ENCODE measurements at regions not wholly inside any gene's neighbourhood (a gene's known extent, or its start where the extent isn't known, plus 50 kb on each side); places are given as distances from the start of the nearest gene placed in this dataset.

DNA sequence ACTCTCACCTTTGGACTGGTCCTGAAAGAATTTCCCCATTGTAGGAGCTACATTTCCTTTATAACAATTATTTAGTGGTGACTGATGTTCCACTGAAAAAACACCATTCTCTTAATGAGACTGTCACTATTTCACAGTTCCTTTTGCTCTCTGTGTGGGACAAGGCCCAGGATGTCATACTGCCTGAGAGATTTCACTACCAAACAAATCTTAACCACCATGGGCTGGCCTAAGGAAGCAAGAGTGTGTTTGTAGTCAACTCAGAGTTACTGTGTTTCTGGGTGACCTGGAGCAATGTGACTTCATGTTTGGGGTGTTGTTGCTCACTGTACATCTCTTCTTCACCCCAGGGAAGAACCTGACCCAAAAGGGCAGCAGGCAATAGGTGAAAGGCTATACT lies 50.1 kb upstream of the ZNF608 start:
- no peaks in the 10 kb centered on the region for H3K9me3 Mint-ChIP-seq
- H3K27ac Mint-ChIP-seq: peak overlapping the region; percentile 32
- H3K4me3 Mint-ChIP-seq: no peak overlapping the region
- H3K27me3 Mint-ChIP-seq: no peaks in the 10 kb centered on the region
- H3K36me3 Mint-ChIP-seq: no peaks in the 10 kb centered on the region
- peak; percentile 82 for ATAC-seq
- peaks cover 13% of the 10 kb centered on the region for H3K4me1 Mint-ChIP-seq

- Mint-ChIP-seq H3K9me3 (no peaks in the 10 kb centered on the region), H3K4me3 (no peak overlapping the region), H3K4me1 (peaks cover 13% of the 10 kb centered on the region), H3K27ac (no peak overlapping the region), H3K27me3 (no peaks in the 10 kb centered on the region), H3K36me3 (no peaks in the 10 kb centered on the region)
- no peak for ATAC-seq
Measured at GRCh38 chr5:124797665-124798087, 51.2 kb upstream of the ZNF608 start.

DNA sequence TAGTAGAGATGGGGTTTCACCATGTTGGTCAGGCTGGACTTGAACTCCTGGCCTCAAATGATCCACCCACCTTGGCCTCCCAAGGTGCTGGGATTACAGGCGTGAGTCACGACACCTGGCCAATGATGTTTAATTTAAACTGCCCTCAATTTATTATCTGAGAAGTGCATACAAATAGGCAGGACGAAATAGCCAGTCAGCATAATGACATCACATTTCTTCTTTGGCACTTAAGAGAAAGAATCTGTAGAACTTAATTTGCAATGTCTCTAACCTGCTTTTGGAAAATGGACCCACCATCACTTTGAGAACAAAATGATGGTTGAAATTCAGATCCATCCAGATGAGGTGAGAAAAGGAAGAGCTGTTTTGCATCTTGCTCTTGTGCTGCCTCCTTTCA lies 52.5 kb upstream of the ZNF608 start:
- Mint-ChIP-seq H3K4me3 (no peak overlapping the region), H3K4me1 (peaks cover 13% of the 10 kb centered on the region), H3K27me3 (no peaks in the 10 kb centered on the region), H3K9me3 (no peaks in the 10 kb centered on the region), H3K36me3 (no peaks in the 10 kb centered on the region), H3K27ac (no peak overlapping the region)
- no peak for ATAC-seq

- no peak overlapping the region for H3K27ac Mint-ChIP-seq
- H3K4me1 Mint-ChIP-seq: peaks cover 5% of the 10 kb centered on the region
- H3K36me3 Mint-ChIP-seq: no peaks in the 10 kb centered on the region
- no peak for ATAC-seq
- H3K27me3 Mint-ChIP-seq: no peaks in the 10 kb centered on the region
- no peak overlapping the region for H3K4me3 Mint-ChIP-seq
- H3K9me3 Mint-ChIP-seq: no peaks in the 10 kb centered on the region
Measured at GRCh38 chr5:124801551-124801950, 55.1 kb upstream of the ZNF608 start.

- no peaks in the 10 kb centered on the region for H3K27me3 Mint-ChIP-seq
- H3K27ac Mint-ChIP-seq: no peak overlapping the region
- no peak overlapping the region for H3K4me3 Mint-ChIP-seq
- no peak for ATAC-seq
- H3K4me1 Mint-ChIP-seq: peaks cover 5% of the 10 kb centered on the region
- no peaks in the 10 kb centered on the region for H3K9me3 Mint-ChIP-seq
- no peaks in the 10 kb centered on the region for H3K36me3 Mint-ChIP-seq
Measured at GRCh38 chr5:124803617-124804323, 57.3 kb upstream of the ZNF608 start.

GRCh38 chr5:124806026-124806372 lies 59.6 kb upstream of the ZNF608 start:
- Mint-ChIP-seq H3K9me3 (no peaks in the 10 kb centered on the region), H3K27me3 (no peaks in the 10 kb centered on the region), H3K4me3 (no peak overlapping the region), H3K36me3 (no peaks in the 10 kb centered on the region), H3K4me1 (peaks cover 5% of the 10 kb centered on the region), H3K27ac (no peak overlapping the region)
- ATAC-seq: no peak

GRCh38 chr5:124806373-124807077 lies 60.1 kb upstream of the ZNF608 start:
- Mint-ChIP-seq H3K4me3 (no peak overlapping the region), H3K27me3 (no peaks in the 10 kb centered on the region)

DNA sequence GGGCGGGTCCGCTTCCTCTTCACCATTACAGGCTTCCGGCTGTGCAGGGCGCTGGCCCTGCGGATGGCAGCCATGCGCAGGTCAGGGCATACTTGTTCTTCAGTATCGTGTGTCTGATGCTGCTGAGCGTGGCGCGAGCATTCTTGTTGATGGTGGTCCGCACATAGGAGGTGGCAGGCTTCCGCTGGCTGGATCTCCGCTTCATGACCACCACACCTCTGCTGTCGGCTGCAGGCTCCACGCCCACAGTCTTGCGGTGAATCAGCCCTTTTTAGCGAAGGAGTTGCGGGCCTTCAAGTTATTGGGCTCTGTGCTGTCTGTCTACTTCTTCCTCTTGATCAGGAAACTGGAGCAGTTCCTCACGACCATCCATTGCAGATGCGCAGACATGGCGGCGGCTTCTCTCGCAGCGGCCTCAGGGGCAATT lies 62.4 kb upstream of the ZNF608 start:
- no peak overlapping the region for H3K4me3 Mint-ChIP-seq

More at GRCh38 chr5:124806373-124807077, 60.1 kb upstream of the ZNF608 start:
- Mint-ChIP-seq H3K4me1 (peaks cover 5% of the 10 kb centered on the region), H3K36me3 (no peaks in the 10 kb centered on the region), H3K9me3 (no peaks in the 10 kb centered on the region), H3K27ac (no peak overlapping the region)
- no peak for ATAC-seq

DNA sequence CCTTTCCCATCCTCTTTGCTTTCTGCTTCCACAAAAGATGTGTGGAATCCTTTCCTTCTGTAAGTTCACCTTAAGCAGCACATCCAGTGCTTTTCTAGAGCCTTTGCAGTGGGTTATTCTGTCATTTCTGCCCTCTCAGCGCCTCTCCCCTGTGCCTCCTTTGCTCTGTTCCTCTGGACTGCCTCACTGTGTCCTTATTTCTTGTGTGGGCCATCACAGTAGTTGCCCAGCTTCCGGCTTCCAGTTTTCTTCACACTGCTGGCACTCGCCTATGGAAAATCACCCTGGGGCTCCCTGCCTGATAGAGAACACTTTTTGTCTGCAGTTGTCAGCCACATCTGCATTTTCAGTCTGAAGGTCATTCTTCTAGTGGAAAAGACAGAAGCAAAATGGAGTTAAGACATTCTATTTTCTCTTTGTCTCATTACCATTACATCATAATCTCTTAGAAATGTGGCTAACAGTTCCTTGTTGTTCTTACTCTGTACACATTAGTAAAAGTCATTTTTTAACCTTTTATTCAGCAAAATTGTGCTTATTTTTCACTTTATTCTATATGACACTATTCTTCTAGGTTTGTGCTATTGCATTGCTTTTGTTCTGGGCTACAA lies 64.1 kb upstream of the ZNF608 start:
- Mint-ChIP-seq H3K27me3 (no peaks in the 10 kb centered on the region), H3K36me3 (no peaks in the 10 kb centered on the region), H3K4me1 (no peaks in the 10 kb centered on the region), H3K4me3 (no peak overlapping the region), H3K9me3 (no peaks in the 10 kb centered on the region), H3K27ac (peak overlapping the region; percentile 19)
- ATAC-seq: no peak

More for the DNA sequence above, 62.4 kb upstream of the ZNF608 start:
- Mint-ChIP-seq H3K9me3 (no peaks in the 10 kb centered on the region), H3K4me1 (peaks cover 5% of the 10 kb centered on the region), H3K27me3 (no peaks in the 10 kb centered on the region), H3K36me3 (no peaks in the 10 kb centered on the region), H3K27ac (no peak overlapping the region)
- ATAC-seq: no peak

- ATAC-seq: no peak
- H3K27me3 Mint-ChIP-seq: no peaks in the 10 kb centered on the region
- no peak overlapping the region for H3K4me3 Mint-ChIP-seq
Measured at GRCh38 chr5:124812771-124813358, 66.4 kb upstream of the ZNF608 start.

DNA sequence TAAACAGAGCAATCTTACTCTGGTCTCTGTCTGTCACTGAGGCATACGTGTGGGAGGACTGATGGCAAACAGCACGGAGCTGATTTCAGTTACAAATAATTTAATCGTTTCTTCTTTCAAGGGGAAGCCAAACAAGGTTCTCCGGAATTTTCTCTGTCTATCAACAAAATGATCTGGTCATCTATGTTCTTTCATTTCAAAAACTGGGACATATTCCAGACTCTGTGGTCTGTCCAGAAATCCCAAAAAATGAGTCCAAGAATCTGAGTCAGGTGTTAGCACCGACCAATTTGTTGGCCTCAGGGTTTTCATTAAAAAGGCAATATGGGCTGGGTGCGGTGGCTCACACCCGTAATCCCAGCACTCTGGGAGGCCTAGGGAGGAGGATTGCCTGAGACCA lies 69.9 kb upstream of the ZNF608 start:
- H3K27ac Mint-ChIP-seq: peak overlapping the region; percentile 37
- no peak overlapping the region for H3K4me3 Mint-ChIP-seq
- H3K9me3 Mint-ChIP-seq: no peaks in the 10 kb centered on the region
- H3K36me3 Mint-ChIP-seq: no peaks in the 10 kb centered on the region
- no peak for ATAC-seq
- H3K27me3 Mint-ChIP-seq: no peaks in the 10 kb centered on the region
- H3K4me1 Mint-ChIP-seq: no peaks in the 10 kb centered on the region

More at GRCh38 chr5:124812771-124813358, 66.4 kb upstream of the ZNF608 start:
- Mint-ChIP-seq H3K9me3 (no peaks in the 10 kb centered on the region), H3K27ac (no peak overlapping the region), H3K4me1 (no peaks in the 10 kb centered on the region), H3K36me3 (no peaks in the 10 kb centered on the region)

DNA sequence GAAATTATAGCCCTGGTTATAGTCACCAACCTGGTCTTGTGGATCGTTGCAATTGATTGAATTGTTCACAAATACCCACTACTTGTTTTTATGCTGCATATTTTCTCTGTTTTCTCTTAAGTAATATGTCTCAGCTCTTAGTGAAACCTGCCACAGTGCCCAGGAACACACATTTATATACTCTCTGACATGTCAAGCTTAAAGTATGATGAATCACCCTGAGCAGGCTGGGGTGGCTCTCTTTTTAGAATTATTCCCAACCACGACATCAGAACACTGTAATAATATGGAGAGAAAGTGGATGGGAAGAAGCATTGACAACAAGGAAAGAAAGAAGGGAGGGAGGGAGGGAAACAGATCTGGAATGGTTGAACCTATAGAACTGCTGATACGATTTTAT lies 72.8 kb upstream of the ZNF608 start:
- no peaks in the 10 kb centered on the region for H3K36me3 Mint-ChIP-seq

DNA sequence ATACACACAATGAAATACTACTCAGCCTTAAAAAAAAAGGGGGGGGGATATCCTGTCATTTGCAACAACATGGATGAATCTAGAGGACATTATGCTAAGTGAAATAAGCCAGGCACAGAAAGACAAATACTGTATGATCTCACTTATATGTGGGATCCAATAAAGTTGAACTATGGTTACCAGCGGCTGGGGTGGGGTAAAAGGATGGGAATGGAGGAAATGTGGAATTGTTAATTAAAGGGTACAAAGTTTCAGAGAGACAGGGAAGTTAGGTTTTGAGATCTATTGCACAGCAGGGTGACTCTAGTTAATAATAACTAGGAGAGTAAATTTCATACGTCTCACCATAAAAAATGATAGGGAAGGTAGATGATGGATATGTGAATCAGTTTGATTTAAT lies 76.2 kb upstream of the ZNF608 start:
- H3K36me3 Mint-ChIP-seq: no peaks in the 10 kb centered on the region
- H3K4me3 Mint-ChIP-seq: no peak overlapping the region
- no peak overlapping the region for H3K27ac Mint-ChIP-seq
- H3K4me1 Mint-ChIP-seq: peaks cover 15% of the 10 kb centered on the region
- H3K9me3 Mint-ChIP-seq: no peaks in the 10 kb centered on the region
- H3K27me3 Mint-ChIP-seq: no peaks in the 10 kb centered on the region
- ATAC-seq: no peak

More for the DNA sequence above, 72.8 kb upstream of the ZNF608 start:
- no peak for ATAC-seq
- H3K4me3 Mint-ChIP-seq: no peak overlapping the region
- no peaks in the 10 kb centered on the region for H3K4me1 Mint-ChIP-seq
- H3K9me3 Mint-ChIP-seq: no peaks in the 10 kb centered on the region
- H3K27ac Mint-ChIP-seq: no peak overlapping the region
- H3K27me3 Mint-ChIP-seq: no peaks in the 10 kb centered on the region

- H3K4me1 Mint-ChIP-seq: peaks cover 15% of the 10 kb centered on the region
- H3K9me3 Mint-ChIP-seq: no peaks in the 10 kb centered on the region
- no peaks in the 10 kb centered on the region for H3K36me3 Mint-ChIP-seq
- no peaks in the 10 kb centered on the region for H3K27me3 Mint-ChIP-seq
- H3K27ac Mint-ChIP-seq: no peak overlapping the region
- no peak for ATAC-seq
- H3K4me3 Mint-ChIP-seq: no peak overlapping the region
Measured at GRCh38 chr5:124823380-124823779, 76.9 kb upstream of the ZNF608 start.

- peak overlapping the region; percentile 71 for H3K27ac Mint-ChIP-seq
- no peaks in the 10 kb centered on the region for H3K36me3 Mint-ChIP-seq
- H3K4me1 Mint-ChIP-seq: peaks cover 22% of the 10 kb centered on the region
- no peak for ATAC-seq
- H3K9me3 Mint-ChIP-seq: no peaks in the 10 kb centered on the region
- H3K27me3 Mint-ChIP-seq: no peaks in the 10 kb centered on the region
- no peak overlapping the region for H3K4me3 Mint-ChIP-seq
Measured at GRCh38 chr5:124824637-124825158, 78.3 kb upstream of the ZNF608 start.
